ENCODE measurements at regions not wholly inside any gene's neighbourhood (a gene's known extent, or its start where the extent isn't known, plus 50 kb on each side); places are given as distances from the start of the nearest gene placed in this dataset.

DNA sequence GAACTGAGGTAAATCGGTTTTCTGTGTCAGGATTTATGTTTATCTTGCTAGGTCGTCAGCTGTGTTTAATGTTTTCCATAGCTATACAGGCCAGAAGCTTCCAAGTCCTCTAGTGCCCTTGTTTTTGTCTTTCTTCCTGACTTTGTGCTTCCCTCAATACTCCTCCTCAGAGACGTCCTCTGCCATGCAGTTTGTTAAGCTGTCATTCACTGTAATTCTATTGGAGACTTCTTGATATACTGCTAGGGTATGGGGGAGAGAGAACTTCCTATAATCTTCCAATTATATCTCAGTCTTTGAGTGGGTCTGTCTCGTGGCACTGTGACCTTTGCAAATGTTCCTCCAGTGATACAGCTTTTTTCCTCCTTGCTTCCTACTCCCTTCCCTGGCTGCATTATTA is 327.3 kb upstream of the ANO5 start:
- H3K36me3 ChIP-seq (replicated peaks in 1 of 2; ENCODE audit: control insufficient read depth in 1 of 2, insufficient read depth in 2 of 2, low read length in 2 of 2): no peaks in the 10 kb centered on the region
- H4K20me1 ChIP-seq (ENCODE audit: insufficient read depth, low read length): no peaks in the 10 kb centered on the region
- H3K9me3 ChIP-seq (replicated peaks in 1 of 2; ENCODE audit: control insufficient read depth in 1 of 2, insufficient read depth in 1 of 2, low read length in 2 of 2): no peaks in the 10 kb centered on the region
- Mint-ChIP-seq H3K36me3 (no peaks in the 10 kb centered on the region), H3K9me3 (no peaks in the 10 kb centered on the region), H3K4me3 (no peak overlapping the region), H3K4me1 (no peaks in the 10 kb centered on the region), H3K27me3 (ENCODE audit: low read depth in 3 of 3) (no peaks in the 10 kb centered on the region), H3K27ac (no peak overlapping the region)
- H3K4me2 ChIP-seq (replicated peaks; ENCODE audit: extremely low read depth, low read length, poor library complexity, severe bottlenecking): no peak overlapping the region
- no peak overlapping the region for H3K9ac ChIP-seq (ENCODE audit: insufficient read depth, low read length, poor library complexity, severe bottlenecking)
- DNase-seq: no peak
- H3K4me3 ChIP-seq (replicated peaks in 1 of 3; ENCODE audit: low read depth in 2 of 3, low read length in 3 of 3): no peak overlapping the region
- H2AFZ ChIP-seq (ENCODE audit: insufficient read depth, low read depth, low read length, poor library complexity, severe bottlenecking): no peak overlapping the region
- H3K27me3 ChIP-seq (ENCODE audit: control insufficient read depth in 2 of 2, insufficient read depth in 2 of 2, low read length in 2 of 2): no peaks in the 10 kb centered on the region
- no peaks in the 10 kb centered on the region for H3K79me2 ChIP-seq (ENCODE audit: insufficient read depth, low read length)
- H3K27ac ChIP-seq (ENCODE audit: low read depth in 1 of 2, low read length in 2 of 2): no peak overlapping the region
- no peaks in the 10 kb centered on the region for H3K4me1 ChIP-seq (ENCODE audit: control insufficient read depth in 1 of 2, insufficient read depth in 2 of 2, low read length in 2 of 2)
- no peak for TF ChIP-seq CTCF (IDR thresholded peaks at IDR 0.05)
- WGBS (ENCODE audit: insufficient coverage): 60% methylated on average over 1 of the region's 4 CpGs
- intact Hi-C loops (cut with micrococcal nuclease): no loop called here

DNA sequence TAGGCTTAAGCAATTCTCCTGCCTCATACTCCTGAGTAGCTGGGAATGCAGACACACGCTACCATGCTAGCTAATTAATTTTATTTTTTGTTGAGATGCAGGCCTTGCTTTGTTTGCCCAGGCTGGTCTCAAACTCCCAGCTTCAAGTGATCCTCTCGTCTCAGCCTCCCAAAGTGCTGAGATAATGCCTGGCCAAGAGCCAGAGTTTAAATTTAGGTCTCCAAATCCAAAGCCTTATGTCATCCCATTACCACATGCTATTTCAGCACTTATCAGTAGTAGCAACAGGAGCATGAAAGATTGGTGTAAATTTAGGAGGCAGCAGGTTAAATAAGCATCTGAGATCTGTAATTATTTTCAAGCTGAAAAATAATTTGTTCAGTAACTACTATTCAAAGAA is 326.1 kb upstream of the ANO5 start:
- 80% methylated on average over 1 of the region's 2 CpGs for WGBS (ENCODE audit: insufficient coverage)
- Histone ChIP-seq H3K27me3 (ENCODE audit: control insufficient read depth in 2 of 2, insufficient read depth in 2 of 2, low read length in 2 of 2) (no peaks in the 10 kb centered on the region), H2AFZ (ENCODE audit: insufficient read depth, low read depth, low read length, poor library complexity, severe bottlenecking) (no peak overlapping the region), H3K79me2 (ENCODE audit: insufficient read depth, low read length) (no peaks in the 10 kb centered on the region), H3K9me3 (replicated peaks in 1 of 2; ENCODE audit: control insufficient read depth in 1 of 2, insufficient read depth in 1 of 2, low read length in 2 of 2) (no peaks in the 10 kb centered on the region), H3K27ac (ENCODE audit: low read depth in 1 of 2, low read length in 2 of 2) (no peak overlapping the region), H3K36me3 (replicated peaks in 1 of 2; ENCODE audit: control insufficient read depth in 1 of 2, insufficient read depth in 2 of 2, low read length in 2 of 2) (no peaks in the 10 kb centered on the region), H3K4me2 (replicated peaks; ENCODE audit: extremely low read depth, low read length, poor library complexity, severe bottlenecking) (no peak overlapping the region), H3K4me3 (replicated peaks in 1 of 3; ENCODE audit: low read depth in 2 of 3, low read length in 3 of 3) (no peak overlapping the region), H3K9ac (ENCODE audit: insufficient read depth, low read length, poor library complexity, severe bottlenecking) (no peak overlapping the region), H3K4me1 (ENCODE audit: control insufficient read depth in 1 of 2, insufficient read depth in 2 of 2, low read length in 2 of 2) (no peaks in the 10 kb centered on the region), H4K20me1 (ENCODE audit: insufficient read depth, low read length) (no peaks in the 10 kb centered on the region)
- H3K4me3 Mint-ChIP-seq: no peak overlapping the region
- intact Hi-C loops (cut with micrococcal nuclease): no loop called here
- H3K36me3 Mint-ChIP-seq: no peaks in the 10 kb centered on the region
- DNase-seq: no peak
- peaks cover 0 to 1% (median 0%) of the 10 kb centered on the region in 7 donors for H3K9me3 Mint-ChIP-seq
- TF ChIP-seq CTCF (IDR thresholded peaks at IDR 0.05): no peak
- H3K4me1 Mint-ChIP-seq: no peaks in the 10 kb centered on the region
- no peaks in the 10 kb centered on the region for H3K27me3 Mint-ChIP-seq (ENCODE audit: low read depth in 3 of 3)
- H3K27ac Mint-ChIP-seq: no peak overlapping the region

Measured in CD14-positive monocyte (primary cell).